GM18909 (cell line): ENCODE measurements at regions not wholly inside any gene's neighbourhood (a gene's known extent, or its start where the extent isn't known, plus 50 kb on each side); places are given as distances from the start of the nearest gene placed in this dataset.

Experiments used
- ATAC-seq: cut with Tn5 transposase; IDR thresholded peaks from one replicate; pipeline ENCODE4 v1.9.1; 2021; ENCODE audit warnings: mild to moderate bottlenecking; ENCODE audit not compliant: unreplicated experiment, poor library complexity

- ATAC-seq = no peak
These were observed 185.1 kb upstream of the DIPK2B start for GRCh38 chrX:45385757-45386156.

- no peak for ATAC-seq
These were observed 181.2 kb upstream of the DIPK2B start for GRCh38 chrX:45381841-45382240.

- ATAC-seq = no peak
These were observed 180.7 kb upstream of the DIPK2B start for GRCh38 chrX:45381366-45381765.

- no peak for ATAC-seq
These were observed 178.6 kb upstream of the DIPK2B start for GRCh38 chrX:45379236-45379635.

- ATAC-seq = no peak
These were observed 171.5 kb upstream of the DIPK2B start for GRCh38 chrX:45372151-45372550.

- no peak for ATAC-seq
These were observed 168.0 kb upstream of the DIPK2B start for GRCh38 chrX:45368705-45369104.

GRCh38 chrX:45363596-45363995, 162.9 kb upstream of the DIPK2B start:
- no peak for ATAC-seq

GRCh38 chrX:45360571-45360970, 159.9 kb upstream of the DIPK2B start:
- no peak for ATAC-seq

GRCh38 chrX:45358392-45358791, 157.7 kb upstream of the DIPK2B start:
- ATAC-seq = no peak

- ATAC-seq = no peak
These were observed 152.8 kb upstream of the DIPK2B start for GRCh38 chrX:45353456-45353855.

GRCh38 chrX:45352611-45353010, 151.9 kb upstream of the DIPK2B start:
- no peak for ATAC-seq

GRCh38 chrX:45351478-45351877, 150.8 kb upstream of the DIPK2B start:
- no peak for ATAC-seq

GRCh38 chrX:45348296-45348695, 147.6 kb upstream of the DIPK2B start:
- no peak for ATAC-seq

- no peak for ATAC-seq
These were observed 147.2 kb upstream of the DIPK2B start for GRCh38 chrX:45347877-45348276.

GRCh38 chrX:45344594-45344993, 143.9 kb upstream of the DIPK2B start:
- no peak for ATAC-seq

- no peak for ATAC-seq
These were observed 128.5 kb upstream of the DIPK2B start for GRCh38 chrX:45329217-45329616.

- no peak for ATAC-seq
These were observed 124.3 kb upstream of the DIPK2B start for GRCh38 chrX:45324941-45325340.

- no peak for ATAC-seq
These were observed 122.7 kb upstream of the DIPK2B start for GRCh38 chrX:45323387-45323786.

- no peak for ATAC-seq
These were observed 122.1 kb upstream of the DIPK2B start for GRCh38 chrX:45322820-45323219.

- ATAC-seq = no peak
These were observed 121.7 kb upstream of the DIPK2B start for GRCh38 chrX:45322382-45322781.

GRCh38 chrX:45320191-45320590, 119.5 kb upstream of the DIPK2B start:
- no peak for ATAC-seq

GRCh38 chrX:45309801-45310200, 109.1 kb upstream of the DIPK2B start:
- no peak for ATAC-seq

GRCh38 chrX:45309096-45309495, 108.4 kb upstream of the DIPK2B start:
- no peak for ATAC-seq
